Prostate gland (tissue), 2 donors: ENCODE measurements at regions not wholly inside any gene's neighbourhood (a gene's known extent, or its start where the extent isn't known, plus 50 kb on each side); places are given as distances from the start of the nearest gene placed in this dataset.
A peak's percentile ranks its signal among the peaks of the same experiment; 100 is the strongest.

ENCODE experiments used
- DNase-seq: peaks from one replicate; pipeline ENCODE4 v3.0.0-alpha.2; 2019; ENCODE audit warnings: low spot score
- H3K27ac ChIP-seq, 2 donors: fragments of 200-600 bp; sonication (generic); 2 replicates each; pipeline ENCODE4 v1.5.1; 2017 to 2019
- H3K27me3 ChIP-seq: fragments of 200-600 bp; sonication (generic); replicated peaks from 2 replicates; pipeline ENCODE4 v1.5.1; 2019; ENCODE audit not compliant: insufficient read depth
- H3K36me3 ChIP-seq, 2 donors: fragments of 200-600 bp; sonication (generic); 1 replicate in 1 of 2; 2 replicates in 1 of 2; pipeline versions ENCODE4 v1.5.1 to v1.8.1; 2017 to 2019
- H3K4me1 ChIP-seq: fragments of 200-600 bp; sonication (generic); replicated peaks from 2 replicates; pipeline ENCODE4 v1.5.1; 2019
- H3K4me3 ChIP-seq, 2 donors: fragments of 200-600 bp; sonication (generic); 2 replicates each; pipeline ENCODE4 v1.5.1; 2017 to 2019
- H3K9me3 ChIP-seq: fragments of 200-600 bp; sonication (generic); 2 replicates; pipeline ENCODE4 v1.5.1; 2017
- POLR2A ChIP-seq: fragments of 450-650 bp; IDR thresholded peaks from one replicate; pipeline ENCODE4 v1.6.1; 2016; ENCODE audit warnings: antibody characterized with exemption, mild to moderate bottlenecking
- POLR2AphosphoS5 ChIP-seq: sonication (generic); formaldehyde crosslinking; IDR thresholded peaks from one replicate; pipeline ENCODE4 v1.6.1; 2017; ENCODE audit warnings: antibody characterized with exemption
- WGBS: methylation state at CpG from one replicate; pipeline ENCODE4 v1.1.5; 2018; 5-methylcytosine and 5-hydroxymethylcytosine counted together
- intact Hi-C: fragments of 100-400 bp; cut with DNase I; formaldehyde crosslinking; loops from one replicate; pipeline ENCODE4 v1.14.2; 2022
- TF ChIP-seq, protein P1 (sequence below), 4 experiments: fragments of 200-600 bp in 2 of 4; fragments of 450-650 bp in 2 of 4; sonication (generic) in 2 of 4; IDR thresholded peaks; 1 replicate in 3 of 4; 2 replicates in 1 of 4; pipeline ENCODE4 v1.5.1; 2016 to 2019; ENCODE audit warnings: antibody characterized with exemption in 4 of 4, mild to moderate bottlenecking in 2 of 4, moderate library complexity in 2 of 4

DNA sequence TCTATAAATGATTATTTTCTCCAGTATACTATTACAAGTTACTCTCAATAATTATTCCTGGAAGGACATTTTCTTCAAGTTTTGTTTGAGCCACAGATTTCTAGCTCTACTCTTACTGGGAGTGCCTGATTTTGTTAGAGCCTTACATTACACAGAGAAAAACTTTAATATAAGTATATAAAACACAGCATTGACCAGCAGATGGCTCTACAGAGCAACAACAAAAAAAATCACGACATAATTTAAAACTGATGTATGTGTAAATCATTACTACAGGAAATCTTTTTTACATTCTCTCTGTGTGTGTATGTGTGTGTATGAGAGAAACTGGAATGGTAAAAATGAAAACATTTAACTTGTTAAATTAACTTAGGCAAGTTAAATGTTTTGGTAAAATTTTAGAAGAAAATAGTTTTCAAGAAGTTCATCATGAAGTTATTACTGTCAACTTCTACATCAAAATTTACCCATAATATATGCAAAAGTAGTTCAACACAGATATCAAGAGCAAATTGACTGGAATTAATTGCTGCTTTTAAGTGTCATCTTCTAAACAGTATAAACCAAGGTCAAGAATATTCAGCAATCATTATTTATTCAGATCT lies 103.3 kb downstream of the MDH1 start:
- Histone ChIP-seq H3K36me3 (no peaks in the 10 kb centered on the region), H3K4me1 (no peaks in the 10 kb centered on the region), H3K4me3 (no peak overlapping the region), H3K9me3 (no peaks in the 10 kb centered on the region), H3K27ac (no peak overlapping the region), H3K27me3 (no peaks in the 10 kb centered on the region)
- DNase-seq: peak; percentile 12
- intact Hi-C loops: loop anchor here (2.0 kb wide), 1 partner anchor 195 kb away; no protein-coding TSS in a partner anchor
- TF ChIP-seq POLR2AphosphoS5 (no peak), POLR2A (no peak)
- TF ChIP-seq, protein P1, sequence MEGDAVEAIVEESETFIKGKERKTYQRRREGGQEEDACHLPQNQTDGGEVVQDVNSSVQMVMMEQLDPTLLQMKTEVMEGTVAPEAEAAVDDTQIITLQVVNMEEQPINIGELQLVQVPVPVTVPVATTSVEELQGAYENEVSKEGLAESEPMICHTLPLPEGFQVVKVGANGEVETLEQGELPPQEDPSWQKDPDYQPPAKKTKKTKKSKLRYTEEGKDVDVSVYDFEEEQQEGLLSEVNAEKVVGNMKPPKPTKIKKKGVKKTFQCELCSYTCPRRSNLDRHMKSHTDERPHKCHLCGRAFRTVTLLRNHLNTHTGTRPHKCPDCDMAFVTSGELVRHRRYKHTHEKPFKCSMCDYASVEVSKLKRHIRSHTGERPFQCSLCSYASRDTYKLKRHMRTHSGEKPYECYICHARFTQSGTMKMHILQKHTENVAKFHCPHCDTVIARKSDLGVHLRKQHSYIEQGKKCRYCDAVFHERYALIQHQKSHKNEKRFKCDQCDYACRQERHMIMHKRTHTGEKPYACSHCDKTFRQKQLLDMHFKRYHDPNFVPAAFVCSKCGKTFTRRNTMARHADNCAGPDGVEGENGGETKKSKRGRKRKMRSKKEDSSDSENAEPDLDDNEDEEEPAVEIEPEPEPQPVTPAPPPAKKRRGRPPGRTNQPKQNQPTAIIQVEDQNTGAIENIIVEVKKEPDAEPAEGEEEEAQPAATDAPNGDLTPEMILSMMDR (IDR thresholded peaks at IDR 0.05): peak in 3 of 4 experiments; percentile 51 to 73 (median 67)
- WGBS: 0% methylated on average over 1 of the region's 1 CpG

DNA sequence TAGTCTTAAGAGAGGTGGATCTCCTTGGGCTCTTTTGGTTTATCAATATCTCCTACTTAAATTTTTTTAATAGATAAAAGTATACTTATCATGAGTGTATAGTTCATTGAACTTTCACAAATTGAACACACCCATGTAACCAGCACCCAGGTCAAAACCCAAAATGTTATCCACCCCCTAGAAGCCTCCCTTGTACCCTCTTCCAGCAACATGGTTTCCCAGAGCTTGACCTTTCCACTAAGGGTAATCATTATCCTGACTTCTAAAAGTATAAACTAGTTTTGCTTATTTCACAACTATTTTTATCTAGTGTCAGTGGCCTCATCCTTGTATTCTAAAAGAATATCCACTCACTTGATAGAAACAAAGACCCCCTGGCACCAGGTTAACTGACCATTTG lies 106.8 kb downstream of the MDH1 start:
- Histone ChIP-seq H3K36me3 (no peaks in the 10 kb centered on the region), H3K27ac (no peak overlapping the region), H3K9me3 (no peaks in the 10 kb centered on the region), H3K4me1 (no peaks in the 10 kb centered on the region), H3K27me3 (no peaks in the 10 kb centered on the region), H3K4me3 (no peak overlapping the region)
- DNase-seq: no peak
- TF ChIP-seq, protein P1 (IDR thresholded peaks at IDR 0.05): no peak
- TF ChIP-seq POLR2AphosphoS5: no peak
- TF ChIP-seq POLR2A: no peak
- intact Hi-C loops: loop anchor here (5.0 kb wide), 1 partner anchor 167 kb away; no protein-coding TSS in a partner anchor

GRCh38 chr2:63696496-63696895 lies 107.7 kb downstream of the MDH1 start:
- intact Hi-C loops: loop anchor here (5.0 kb wide), 1 partner anchor 166 kb away; no protein-coding TSS in a partner anchor
- H3K27me3 ChIP-seq: no peaks in the 10 kb centered on the region
- 76% methylated on average over 1 of the region's 1 CpG for WGBS
- no peaks in the 10 kb centered on the region for H3K9me3 ChIP-seq
- H3K4me3 ChIP-seq: no peak overlapping the region
- no peak for DNase-seq
- H3K27ac ChIP-seq: no peak overlapping the region
- no peaks in the 10 kb centered on the region for H3K36me3 ChIP-seq
- no peaks in the 10 kb centered on the region for H3K4me1 ChIP-seq
- TF ChIP-seq POLR2AphosphoS5: no peak
- TF ChIP-seq, protein P1 (IDR thresholded peaks at IDR 0.05): no peak
- no peak for TF ChIP-seq POLR2A

DNA sequence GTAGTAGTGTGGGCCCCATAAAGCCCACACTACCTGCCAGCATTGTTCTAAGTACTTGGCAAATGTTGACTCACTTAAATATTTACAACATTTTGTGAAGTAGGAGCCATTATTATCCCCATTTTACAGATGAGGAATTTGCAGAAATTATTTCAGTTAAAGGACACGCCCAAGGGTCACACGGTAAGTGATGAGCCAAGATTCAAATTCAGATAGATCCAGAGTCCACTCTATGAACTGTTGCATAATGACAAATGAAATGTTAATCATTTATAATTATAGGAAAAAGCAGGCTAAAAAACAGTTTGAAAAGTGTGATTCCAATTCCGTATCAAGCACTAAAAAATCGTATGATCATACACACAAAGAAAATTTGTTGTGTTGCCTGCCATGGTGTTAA lies 108.4 kb downstream of the MDH1 start:
- 92% methylated on average over 4 of the region's 4 CpGs for WGBS
- no peaks in the 10 kb centered on the region for H3K9me3 ChIP-seq
- H3K4me3 ChIP-seq: no peak overlapping the region
- no peaks in the 10 kb centered on the region for H3K36me3 ChIP-seq
- H3K27me3 ChIP-seq: no peaks in the 10 kb centered on the region
- DNase-seq: no peak
- TF ChIP-seq POLR2A (no peak), POLR2AphosphoS5 (no peak)
- TF ChIP-seq, protein P1 (IDR thresholded peaks at IDR 0.05): no peak
- H3K4me1 ChIP-seq: no peaks in the 10 kb centered on the region
- no peak overlapping the region for H3K27ac ChIP-seq
- intact Hi-C loops: loop anchor here (5.0 kb wide), 1 partner anchor 165 kb away; no protein-coding TSS in a partner anchor
